ENCODE measurements at regions not wholly inside any gene's neighbourhood (a gene's known extent, or its start where the extent isn't known, plus 50 kb on each side); places are given as distances from the start of the nearest gene placed in this dataset.

DNA sequence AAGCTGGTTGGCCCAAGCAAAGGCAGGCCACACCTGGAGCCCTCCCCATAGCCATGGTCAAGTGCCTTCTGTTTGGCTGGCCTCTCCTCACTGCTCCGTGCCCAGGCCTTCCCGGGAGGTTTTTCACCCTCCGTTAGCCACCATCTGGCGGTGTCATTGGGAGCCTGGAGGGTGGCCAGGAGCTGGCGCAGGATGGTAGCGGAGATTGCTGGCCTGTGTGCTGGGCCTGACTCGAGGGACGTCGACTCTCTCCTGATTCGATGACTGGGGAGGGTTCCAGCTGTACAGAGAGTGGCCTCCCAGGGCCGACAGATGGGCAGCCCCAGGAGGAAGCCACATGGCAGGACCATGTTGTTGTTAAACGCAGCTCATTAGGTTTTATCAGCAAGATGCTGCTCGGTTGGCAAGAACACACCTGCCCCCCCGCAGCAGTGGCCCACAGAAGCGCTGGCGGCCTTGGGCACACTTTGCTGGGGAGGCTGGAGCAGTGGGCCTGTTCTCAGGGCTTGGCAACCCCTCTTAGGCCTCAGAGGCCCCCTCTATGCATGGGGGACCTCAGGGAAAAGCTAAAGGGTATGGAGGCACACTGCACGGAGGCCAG lies 64.0 kb upstream of the CACUL1 start:
- Histone ChIP-seq H3K27me3 (replicated peaks; ENCODE audit: control insufficient read depth, insufficient read depth, low read length) (no peaks in the 10 kb centered on the region; the same call in 1 of the 2 replicates), H3K4me3 (replicated peaks; ENCODE audit: low read depth, low read length) (no peak overlapping the region), H3K36me3 (ENCODE audit: control insufficient read depth, insufficient read depth, low read length) (no peaks in the 10 kb centered on the region)
- TF ChIP-seq, protein P1, sequence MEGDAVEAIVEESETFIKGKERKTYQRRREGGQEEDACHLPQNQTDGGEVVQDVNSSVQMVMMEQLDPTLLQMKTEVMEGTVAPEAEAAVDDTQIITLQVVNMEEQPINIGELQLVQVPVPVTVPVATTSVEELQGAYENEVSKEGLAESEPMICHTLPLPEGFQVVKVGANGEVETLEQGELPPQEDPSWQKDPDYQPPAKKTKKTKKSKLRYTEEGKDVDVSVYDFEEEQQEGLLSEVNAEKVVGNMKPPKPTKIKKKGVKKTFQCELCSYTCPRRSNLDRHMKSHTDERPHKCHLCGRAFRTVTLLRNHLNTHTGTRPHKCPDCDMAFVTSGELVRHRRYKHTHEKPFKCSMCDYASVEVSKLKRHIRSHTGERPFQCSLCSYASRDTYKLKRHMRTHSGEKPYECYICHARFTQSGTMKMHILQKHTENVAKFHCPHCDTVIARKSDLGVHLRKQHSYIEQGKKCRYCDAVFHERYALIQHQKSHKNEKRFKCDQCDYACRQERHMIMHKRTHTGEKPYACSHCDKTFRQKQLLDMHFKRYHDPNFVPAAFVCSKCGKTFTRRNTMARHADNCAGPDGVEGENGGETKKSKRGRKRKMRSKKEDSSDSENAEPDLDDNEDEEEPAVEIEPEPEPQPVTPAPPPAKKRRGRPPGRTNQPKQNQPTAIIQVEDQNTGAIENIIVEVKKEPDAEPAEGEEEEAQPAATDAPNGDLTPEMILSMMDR (IDR thresholded peaks at IDR 0.05; ENCODE audit: insufficient read depth, low read length, poor library complexity, severe bottlenecking), result no peak
- no peak for DNase-seq (ENCODE audit: extremely low read depth, insufficient read length)

DNA sequence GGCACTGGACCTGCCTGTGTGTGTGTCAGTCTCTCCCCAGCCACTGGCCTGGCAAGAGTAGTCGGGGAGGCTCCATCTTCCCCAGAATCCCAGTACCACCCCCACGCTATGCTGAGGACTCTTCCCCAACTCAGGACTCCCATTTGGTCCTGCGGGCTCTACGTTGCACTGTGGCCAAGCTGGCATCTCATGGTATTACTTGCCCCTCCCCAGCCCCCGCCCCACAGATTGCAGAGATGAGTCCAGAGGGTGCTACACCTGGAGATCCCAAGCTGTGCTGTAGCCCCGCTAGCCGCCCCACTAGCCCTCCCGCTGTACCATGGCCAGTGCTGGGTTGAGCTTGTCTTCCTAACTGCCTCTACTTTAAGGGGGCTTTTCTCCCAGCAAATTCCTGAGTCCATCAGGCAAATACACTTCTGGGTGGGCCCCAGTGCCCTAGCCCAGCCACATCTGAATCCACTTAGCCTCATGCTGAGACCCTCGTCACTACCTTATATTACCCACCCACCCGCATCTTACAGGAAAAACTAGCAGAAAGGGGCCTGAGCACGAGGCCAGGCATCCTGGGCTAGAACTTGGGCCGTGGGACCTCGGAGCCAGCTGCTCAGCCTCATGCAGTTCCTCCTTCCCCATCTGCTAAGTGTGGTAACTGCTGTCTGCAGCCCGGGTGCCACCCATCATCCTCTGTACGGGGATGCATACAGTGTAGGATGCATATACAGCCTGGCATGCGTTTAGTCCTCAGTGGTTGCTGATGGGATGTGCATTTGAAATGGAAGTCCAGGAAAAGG lies 65.8 kb upstream of the CACUL1 start:
- Histone ChIP-seq H3K36me3 (ENCODE audit: control insufficient read depth, insufficient read depth, low read length) (no peaks in the 10 kb centered on the region), H3K27me3 (replicated peaks; ENCODE audit: control insufficient read depth, insufficient read depth, low read length) (no peaks in the 10 kb centered on the region; the same call in 1 of the 2 replicates), H3K4me3 (replicated peaks; ENCODE audit: low read depth, low read length) (no peak overlapping the region)
- DNase-seq (ENCODE audit: extremely low read depth, insufficient read length), result no peak
- TF ChIP-seq, protein P1 (IDR thresholded peaks at IDR 0.05; ENCODE audit: insufficient read depth, low read length, poor library complexity, severe bottlenecking), result no peak

- no peaks in the 10 kb centered on the region for H3K27me3 ChIP-seq (replicated peaks; ENCODE audit: control insufficient read depth, insufficient read depth, low read length)
- DNase-seq (ENCODE audit: extremely low read depth, insufficient read length), result no peak
- TF ChIP-seq, protein P1 (IDR thresholded peaks at IDR 0.05; ENCODE audit: insufficient read depth, low read length, poor library complexity, severe bottlenecking), result no peak
- no peak overlapping the region for H3K4me3 ChIP-seq (replicated peaks; ENCODE audit: low read depth, low read length)
- no peaks in the 10 kb centered on the region for H3K36me3 ChIP-seq (ENCODE audit: control insufficient read depth, insufficient read depth, low read length)
Measured at GRCh38 chr10:118823256-118823907, 68.6 kb upstream of the CACUL1 start.

DNA sequence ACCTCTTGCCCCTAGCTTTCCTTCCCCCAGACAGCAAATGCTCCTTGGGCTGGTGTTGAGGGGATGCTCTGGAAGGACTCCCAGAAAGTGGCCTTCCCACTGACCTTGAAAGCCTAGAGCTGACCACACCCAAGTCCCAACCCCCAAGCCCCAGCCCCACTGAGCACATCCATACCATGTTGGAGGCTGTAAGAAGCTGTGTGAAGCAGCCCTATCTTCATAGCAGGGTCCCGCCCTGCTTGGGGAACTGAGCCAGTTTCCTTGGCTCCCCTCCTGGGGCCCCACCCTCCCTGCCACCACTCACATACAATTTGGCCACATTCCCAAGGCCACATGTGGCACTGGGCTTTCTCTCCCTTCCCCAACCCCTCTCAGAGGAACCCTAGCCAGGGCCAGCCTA lies 72.3 kb upstream of the CACUL1 start:
- no peaks in the 10 kb centered on the region for H3K36me3 ChIP-seq (ENCODE audit: control insufficient read depth, insufficient read depth, low read length)
- no peak overlapping the region for H3K4me3 ChIP-seq (replicated peaks; ENCODE audit: low read depth, low read length)
- TF ChIP-seq, protein P1 (IDR thresholded peaks at IDR 0.05; ENCODE audit: insufficient read depth, low read length, poor library complexity, severe bottlenecking), result no peak
- no peak for DNase-seq (ENCODE audit: extremely low read depth, insufficient read length)
- H3K27me3 ChIP-seq (replicated peaks; ENCODE audit: control insufficient read depth, insufficient read depth, low read length), result peaks cover 2% of the 10 kb centered on the region; the same call in 1 of the 2 replicates

DNA sequence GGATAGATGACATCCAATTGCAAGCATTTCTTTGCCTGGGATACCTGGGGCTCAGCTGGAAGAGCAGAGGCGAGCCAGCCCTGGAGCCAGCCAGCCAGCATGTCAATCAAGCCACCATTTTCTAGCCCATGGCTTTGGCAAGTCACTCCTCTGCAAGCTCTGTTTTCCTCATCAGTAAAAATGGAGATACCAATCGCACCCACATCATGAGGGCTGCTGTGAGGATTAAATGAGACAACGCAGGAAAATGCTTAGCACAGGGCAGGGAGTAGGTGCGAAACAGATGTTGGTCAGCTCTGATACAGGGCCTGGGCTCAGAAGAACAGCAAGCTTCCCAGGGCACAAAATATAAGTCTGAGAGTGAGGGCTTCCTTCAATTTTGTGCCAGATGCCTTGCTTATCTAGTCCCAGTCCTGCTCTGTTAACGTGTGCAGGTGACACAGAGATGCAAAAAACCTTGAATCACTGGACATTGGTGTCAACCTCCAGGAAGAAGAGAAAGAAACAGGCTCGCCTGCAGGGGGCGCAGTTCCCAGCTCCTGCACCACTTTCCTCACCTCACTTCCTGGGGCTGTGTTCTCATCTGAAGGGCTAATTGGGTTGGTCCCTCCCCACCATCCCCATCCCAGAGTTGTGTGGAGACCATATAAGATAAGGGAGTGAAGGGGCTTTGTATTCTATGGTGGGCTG lies 72.8 kb upstream of the CACUL1 start:
- Histone ChIP-seq H3K27me3 (replicated peaks; ENCODE audit: control insufficient read depth, insufficient read depth, low read length) (peaks cover 2% of the 10 kb centered on the region; the same call in 1 of the 2 replicates), H3K36me3 (ENCODE audit: control insufficient read depth, insufficient read depth, low read length) (no peaks in the 10 kb centered on the region), H3K4me3 (replicated peaks; ENCODE audit: low read depth, low read length) (no peak overlapping the region)
- TF ChIP-seq, protein P1 (IDR thresholded peaks at IDR 0.05; ENCODE audit: insufficient read depth, low read length, poor library complexity, severe bottlenecking), result peak; percentile 43
- no peak for DNase-seq (ENCODE audit: extremely low read depth, insufficient read length)
